ENCODE measurements at regions not wholly inside any gene's neighbourhood (a gene's known extent, or its start where the extent isn't known, plus 50 kb on each side); places are given as distances from the start of the nearest gene placed in this dataset.

DNA sequence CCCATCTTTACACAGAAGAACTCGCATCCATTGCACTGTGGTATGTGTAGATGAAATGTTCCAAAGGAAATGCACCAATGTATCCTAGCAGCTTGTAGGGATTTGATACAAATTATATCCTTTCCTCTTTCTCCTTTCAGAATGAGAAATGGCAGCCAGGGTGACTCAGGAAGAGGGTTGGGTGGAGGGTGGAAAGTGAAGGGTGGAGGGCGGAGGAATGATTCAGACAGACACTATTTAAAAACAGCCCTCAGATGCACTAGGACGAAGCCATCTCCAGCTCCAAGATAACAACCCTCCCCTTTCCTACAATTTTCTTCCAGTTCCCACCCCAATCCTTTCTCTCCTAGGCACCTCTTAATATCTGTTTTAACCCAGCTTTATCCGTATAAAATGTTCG, 96.2 kb upstream of the STK39 start:
- TF ChIP-seq, protein P1, sequence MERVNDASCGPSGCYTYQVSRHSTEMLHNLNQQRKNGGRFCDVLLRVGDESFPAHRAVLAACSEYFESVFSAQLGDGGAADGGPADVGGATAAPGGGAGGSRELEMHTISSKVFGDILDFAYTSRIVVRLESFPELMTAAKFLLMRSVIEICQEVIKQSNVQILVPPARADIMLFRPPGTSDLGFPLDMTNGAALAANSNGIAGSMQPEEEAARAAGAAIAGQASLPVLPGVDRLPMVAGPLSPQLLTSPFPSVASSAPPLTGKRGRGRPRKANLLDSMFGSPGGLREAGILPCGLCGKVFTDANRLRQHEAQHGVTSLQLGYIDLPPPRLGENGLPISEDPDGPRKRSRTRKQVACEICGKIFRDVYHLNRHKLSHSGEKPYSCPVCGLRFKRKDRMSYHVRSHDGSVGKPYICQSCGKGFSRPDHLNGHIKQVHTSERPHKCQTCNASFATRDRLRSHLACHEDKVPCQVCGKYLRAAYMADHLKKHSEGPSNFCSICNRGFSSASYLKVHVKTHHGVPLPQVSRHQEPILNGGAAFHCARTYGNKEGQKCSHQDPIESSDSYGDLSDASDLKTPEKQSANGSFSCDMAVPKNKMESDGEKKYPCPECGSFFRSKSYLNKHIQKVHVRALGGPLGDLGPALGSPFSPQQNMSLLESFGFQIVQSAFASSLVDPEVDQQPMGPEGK (CRISPR knock-in tag; IDR thresholded peaks at IDR 0.05; ENCODE audit: borderline replicate concordance): no peak
- TF ChIP-seq RARB (CRISPR knock-in tag; IDR thresholded peaks at IDR 0.05) (no peak), ZFP3 (CRISPR knock-in tag; IDR thresholded peaks at IDR 0.05) (no peak)
- TF ChIP-seq, protein P2, sequence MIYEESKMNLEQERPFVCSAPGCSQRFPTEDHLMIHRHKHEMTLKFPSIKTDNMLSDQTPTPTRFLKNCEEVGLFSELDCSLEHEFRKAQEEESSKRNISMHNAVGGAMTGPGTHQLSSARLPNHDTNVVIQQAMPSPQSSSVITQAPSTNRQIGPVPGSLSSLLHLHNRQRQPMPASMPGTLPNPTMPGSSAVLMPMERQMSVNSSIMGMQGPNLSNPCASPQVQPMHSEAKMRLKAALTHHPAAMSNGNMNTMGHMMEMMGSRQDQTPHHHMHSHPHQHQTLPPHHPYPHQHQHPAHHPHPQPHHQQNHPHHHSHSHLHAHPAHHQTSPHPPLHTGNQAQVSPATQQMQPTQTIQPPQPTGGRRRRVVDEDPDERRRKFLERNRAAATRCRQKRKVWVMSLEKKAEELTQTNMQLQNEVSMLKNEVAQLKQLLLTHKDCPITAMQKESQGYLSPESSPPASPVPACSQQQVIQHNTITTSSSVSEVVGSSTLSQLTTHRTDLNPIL (CRISPR knock-in tag; IDR thresholded peaks at IDR 0.05; ENCODE audit: low read depth): no peak
